Neural crest cell (in vitro differentiated cells): ENCODE measurements at regions not wholly inside any gene's neighbourhood (a gene's known extent, or its start where the extent isn't known, plus 50 kb on each side); places are given as distances from the start of the nearest gene placed in this dataset.
A peak's percentile ranks its signal among the peaks of the same experiment; 100 is the strongest.

Experiments
- DNase-seq: peaks from one replicate; pipeline ENCODE4 v3.0.0; 2021; ENCODE audit warnings: low read depth, mixed read lengths, low spot score
- H3K27ac Mint-ChIP-seq: one replicate; pipeline ENCODE4 v1.8.0; 2021; ENCODE audit warnings: mild to moderate bottlenecking, mixed read lengths; ENCODE audit not compliant: unreplicated experiment
- H3K27me3 Mint-ChIP-seq: 2 replicates; pipeline ENCODE4 v1.8.0; 2021; ENCODE audit warnings: low read depth, mild to moderate bottlenecking, mixed read lengths
- H3K36me3 Mint-ChIP-seq: 2 replicates; pipeline ENCODE4 v1.8.0; 2021; ENCODE audit warnings: low read depth, mild to moderate bottlenecking, mixed read lengths
- H3K4me1 Mint-ChIP-seq: 2 replicates; pipeline ENCODE4 v1.8.0; 2021; ENCODE audit warnings: mixed read lengths
- H3K4me3 Mint-ChIP-seq: one replicate; pipeline ENCODE4 v1.8.0; 2021; ENCODE audit warnings: mild to moderate bottlenecking, mixed read lengths
- H3K9me3 Mint-ChIP-seq: 2 replicates; pipeline ENCODE4 v1.8.0; 2021; ENCODE audit warnings: mixed read lengths
- CTCF ChIP-seq: fragments of 200-600 bp; sonication (generic); conservative IDR thresholded peaks from 2 replicates; pipeline ENCODE4 v1.5.0; 2021; ENCODE audit warnings: antibody characterized with exemption, mild to moderate bottlenecking

DNA sequence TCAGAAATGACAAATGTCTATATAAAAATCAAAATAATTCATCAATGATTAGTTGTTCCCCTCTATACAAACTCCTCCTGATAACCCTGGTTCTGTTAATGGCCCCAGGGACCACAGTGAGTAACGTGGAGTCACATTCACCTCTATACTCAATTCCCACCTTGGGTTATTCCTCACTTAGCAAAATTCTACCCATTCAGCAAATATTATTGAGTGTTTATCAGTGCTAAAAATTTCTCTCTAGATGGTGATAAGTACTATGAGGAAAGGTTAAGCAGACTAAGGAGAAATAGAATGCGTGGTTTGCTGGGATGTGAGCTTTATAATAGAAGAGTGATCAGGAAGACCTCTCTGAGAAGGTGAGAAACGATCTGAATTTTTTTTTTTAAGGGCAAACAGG lies 1124.5 kb downstream of the BCL11A start:
- no peak for DNase-seq
- Mint-ChIP-seq H3K4me3 (no peak overlapping the region), H3K27me3 (no peaks in the 10 kb centered on the region), H3K9me3 (peaks cover 19% of the 10 kb centered on the region), H3K36me3 (peaks cover 15% of the 10 kb centered on the region), H3K4me1 (peaks cover 19% of the 10 kb centered on the region), H3K27ac (no peak overlapping the region)
- TF ChIP-seq CTCF, result no peak

DNA sequence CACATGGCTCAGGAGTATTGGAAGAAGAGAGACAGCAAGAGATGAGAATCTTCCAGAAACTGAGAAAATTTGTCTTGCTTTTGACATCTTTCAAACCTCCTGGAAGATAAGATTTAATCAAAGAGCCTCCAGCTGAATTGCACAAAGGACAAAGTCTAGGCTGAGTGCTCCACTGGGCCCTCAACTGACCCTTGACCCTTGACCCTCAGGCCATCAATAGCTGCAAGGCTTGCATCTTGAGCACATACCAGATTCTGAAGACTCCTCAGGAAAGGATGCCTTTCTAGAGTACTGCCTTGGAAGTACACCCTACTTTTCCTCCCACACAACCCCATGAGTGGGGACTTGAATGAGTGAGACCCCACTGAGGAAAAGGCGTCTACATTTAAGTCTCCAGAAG lies 1125.5 kb downstream of the BCL11A start:
- Mint-ChIP-seq H3K27ac (no peak overlapping the region), H3K27me3 (no peaks in the 10 kb centered on the region), H3K9me3 (peaks cover 19% of the 10 kb centered on the region), H3K4me1 (peaks cover 19% of the 10 kb centered on the region), H3K4me3 (no peak overlapping the region), H3K36me3 (peaks cover 15% of the 10 kb centered on the region)
- peak; percentile 18 for DNase-seq
- no peak for TF ChIP-seq CTCF

- Mint-ChIP-seq H3K36me3 (peaks cover 6% of the 10 kb centered on the region), H3K4me3 (no peak overlapping the region), H3K9me3 (peaks cover 9% of the 10 kb centered on the region), H3K27me3 (no peaks in the 10 kb centered on the region), H3K27ac (no peak overlapping the region), H3K4me1 (peaks cover 19% of the 10 kb centered on the region)
- TF ChIP-seq CTCF, result no peak
- no peak for DNase-seq
Measured at GRCh38 chr2:59425247-59425646, 1128.2 kb downstream of the BCL11A start.

GRCh38 chr2:59413751-59414570 lies 1139.5 kb downstream of the BCL11A start:
- no peaks in the 10 kb centered on the region for H3K36me3 Mint-ChIP-seq
- no peak overlapping the region for H3K27ac Mint-ChIP-seq
- H3K9me3 Mint-ChIP-seq, result peaks cover 26% of the 10 kb centered on the region
- H3K4me3 Mint-ChIP-seq, result no peak overlapping the region
- no peak for TF ChIP-seq CTCF
- H3K27me3 Mint-ChIP-seq, result no peaks in the 10 kb centered on the region
- no peak for DNase-seq
- no peaks in the 10 kb centered on the region for H3K4me1 Mint-ChIP-seq

DNA sequence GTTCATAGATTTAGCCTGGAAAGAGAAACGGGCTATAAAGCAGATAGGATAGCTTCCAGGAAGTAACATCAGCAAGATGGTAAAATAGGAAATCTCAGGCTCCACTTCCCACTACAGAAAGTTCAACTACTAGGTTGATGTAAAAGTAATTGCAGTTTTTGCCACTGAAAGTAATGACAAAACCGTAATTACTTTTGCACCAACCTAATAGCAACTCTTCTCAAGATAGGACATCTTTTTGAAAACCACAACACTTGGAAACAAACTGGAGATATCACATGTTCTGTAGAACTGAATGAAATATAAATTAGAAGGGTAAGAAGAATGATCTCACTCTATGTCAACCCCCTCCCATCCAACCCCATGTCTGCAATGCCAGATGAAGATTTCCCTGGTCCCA lies 1154.3 kb downstream of the BCL11A start:
- Mint-ChIP-seq H3K4me1 (no peaks in the 10 kb centered on the region), H3K36me3 (no peaks in the 10 kb centered on the region), H3K9me3 (peaks cover 9% of the 10 kb centered on the region), H3K4me3 (no peak overlapping the region), H3K27me3 (no peaks in the 10 kb centered on the region), H3K27ac (no peak overlapping the region)
- no peak for DNase-seq
- TF ChIP-seq CTCF, result no peak
